Esophagus muscularis mucosa (tissue), 3 donors: ENCODE measurements at regions not wholly inside any gene's neighbourhood (a gene's known extent, or its start where the extent isn't known, plus 50 kb on each side); places are given as distances from the start of the nearest gene placed in this dataset.

ENCODE experiments used
- CTCF ChIP-seq, 3 experiments: fragments of 200-600 bp in 2 of 3; fragments of 450-650 bp in 1 of 3; sonication (generic) in 2 of 3; IDR thresholded peaks; one replicate each; pipeline ENCODE4 v1.5.1; 2017 to 2019; ENCODE audit warnings: antibody characterized with exemption in 3 of 3, mild to moderate bottlenecking in 2 of 3, moderate library complexity in 1 of 3
- EP300 ChIP-seq: sonication (generic); formaldehyde crosslinking; IDR thresholded peaks from one replicate; pipeline ENCODE4 v1.6.1; 2017; ENCODE audit warnings: antibody characterized with exemption

- TF ChIP-seq CTCF (IDR thresholded peaks at IDR 0.05): no peak
- no peak for TF ChIP-seq EP300
These were observed 795.7 kb upstream of the SLIT2 start for GRCh38 chr4:19455850-19456602.
